ENCODE measurements at regions not wholly inside any gene's neighbourhood (a gene's known extent, or its start where the extent isn't known, plus 50 kb on each side); places are given as distances from the start of the nearest gene placed in this dataset.

GRCh38 chr20:57066126-57066900, 200.1 kb downstream of the BMP7 start:
- Mint-ChIP-seq H3K27me3 (ENCODE audit: low read depth) (peaks cover 63% of the 10 kb centered on the region), H3K9me3 (no peaks in the 10 kb centered on the region), H3K36me3 (ENCODE audit: low read depth) (no peaks in the 10 kb centered on the region), H3K4me3 (no peak overlapping the region), H3K27ac (no peak overlapping the region), H3K4me1 (peaks cover 13% of the 10 kb centered on the region)
- TF ChIP-seq, protein P1, sequence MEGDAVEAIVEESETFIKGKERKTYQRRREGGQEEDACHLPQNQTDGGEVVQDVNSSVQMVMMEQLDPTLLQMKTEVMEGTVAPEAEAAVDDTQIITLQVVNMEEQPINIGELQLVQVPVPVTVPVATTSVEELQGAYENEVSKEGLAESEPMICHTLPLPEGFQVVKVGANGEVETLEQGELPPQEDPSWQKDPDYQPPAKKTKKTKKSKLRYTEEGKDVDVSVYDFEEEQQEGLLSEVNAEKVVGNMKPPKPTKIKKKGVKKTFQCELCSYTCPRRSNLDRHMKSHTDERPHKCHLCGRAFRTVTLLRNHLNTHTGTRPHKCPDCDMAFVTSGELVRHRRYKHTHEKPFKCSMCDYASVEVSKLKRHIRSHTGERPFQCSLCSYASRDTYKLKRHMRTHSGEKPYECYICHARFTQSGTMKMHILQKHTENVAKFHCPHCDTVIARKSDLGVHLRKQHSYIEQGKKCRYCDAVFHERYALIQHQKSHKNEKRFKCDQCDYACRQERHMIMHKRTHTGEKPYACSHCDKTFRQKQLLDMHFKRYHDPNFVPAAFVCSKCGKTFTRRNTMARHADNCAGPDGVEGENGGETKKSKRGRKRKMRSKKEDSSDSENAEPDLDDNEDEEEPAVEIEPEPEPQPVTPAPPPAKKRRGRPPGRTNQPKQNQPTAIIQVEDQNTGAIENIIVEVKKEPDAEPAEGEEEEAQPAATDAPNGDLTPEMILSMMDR (IDR thresholded peaks at IDR 0.05; ENCODE audit: unreplicated experiment in 3 of 3) = no peak

DNA sequence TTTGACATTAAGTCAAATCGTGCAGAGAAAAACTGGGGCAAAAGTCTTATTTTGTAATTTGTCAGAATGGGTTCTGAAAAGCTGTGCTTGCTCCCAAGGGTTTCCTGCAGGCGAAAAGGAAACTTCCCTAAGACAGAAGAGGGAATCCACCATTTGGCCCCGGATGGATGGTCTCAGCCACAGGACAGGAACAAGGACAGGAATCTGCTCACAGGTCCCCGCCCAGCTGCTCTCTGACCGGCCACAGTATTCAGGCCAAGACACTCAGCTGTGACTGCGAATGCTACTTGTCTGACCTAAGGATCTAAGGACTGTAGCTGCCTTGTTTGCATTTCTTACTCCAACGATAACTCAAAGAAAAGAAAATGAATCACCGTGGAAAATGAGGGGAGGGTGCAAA, 197.0 kb downstream of the BMP7 start:
- Mint-ChIP-seq H3K27me3 (ENCODE audit: low read depth) (peaks cover 91% of the 10 kb centered on the region), H3K4me1 (peaks cover 26% of the 10 kb centered on the region), H3K27ac (no peak overlapping the region), H3K9me3 (no peaks in the 10 kb centered on the region), H3K4me3 (no peak overlapping the region), H3K36me3 (ENCODE audit: low read depth) (no peaks in the 10 kb centered on the region)
- TF ChIP-seq, protein P1 (IDR thresholded peaks at IDR 0.05; ENCODE audit: unreplicated experiment in 3 of 3) = no peak

GRCh38 chr20:57070296-57070695, 196.1 kb downstream of the BMP7 start:
- H3K4me3 Mint-ChIP-seq = no peak overlapping the region
- no peaks in the 10 kb centered on the region for H3K36me3 Mint-ChIP-seq (ENCODE audit: low read depth)
- H3K27me3 Mint-ChIP-seq (ENCODE audit: low read depth) = peaks cover 89% of the 10 kb centered on the region
- peaks cover 26% of the 10 kb centered on the region for H3K4me1 Mint-ChIP-seq
- H3K27ac Mint-ChIP-seq = no peak overlapping the region
- H3K9me3 Mint-ChIP-seq = peaks cover 6% of the 10 kb centered on the region
- TF ChIP-seq, protein P1 (IDR thresholded peaks at IDR 0.05; ENCODE audit: unreplicated experiment in 3 of 3) = no peak

- TF ChIP-seq, protein P1 (IDR thresholded peaks at IDR 0.05; ENCODE audit: unreplicated experiment in 3 of 3) = no peak
- H3K27me3 Mint-ChIP-seq (ENCODE audit: low read depth) = peaks cover 86% of the 10 kb centered on the region
- no peaks in the 10 kb centered on the region for H3K36me3 Mint-ChIP-seq (ENCODE audit: low read depth)
- peaks cover 6% of the 10 kb centered on the region for H3K9me3 Mint-ChIP-seq
- H3K4me1 Mint-ChIP-seq = peaks cover 26% of the 10 kb centered on the region
- no peak overlapping the region for H3K27ac Mint-ChIP-seq
- H3K4me3 Mint-ChIP-seq = peak overlapping the region in 2 of 3 experiments; percentile 46 to 50
Observed at GRCh38 chr20:57071283-57071731, 195.1 kb downstream of the BMP7 start.

DNA sequence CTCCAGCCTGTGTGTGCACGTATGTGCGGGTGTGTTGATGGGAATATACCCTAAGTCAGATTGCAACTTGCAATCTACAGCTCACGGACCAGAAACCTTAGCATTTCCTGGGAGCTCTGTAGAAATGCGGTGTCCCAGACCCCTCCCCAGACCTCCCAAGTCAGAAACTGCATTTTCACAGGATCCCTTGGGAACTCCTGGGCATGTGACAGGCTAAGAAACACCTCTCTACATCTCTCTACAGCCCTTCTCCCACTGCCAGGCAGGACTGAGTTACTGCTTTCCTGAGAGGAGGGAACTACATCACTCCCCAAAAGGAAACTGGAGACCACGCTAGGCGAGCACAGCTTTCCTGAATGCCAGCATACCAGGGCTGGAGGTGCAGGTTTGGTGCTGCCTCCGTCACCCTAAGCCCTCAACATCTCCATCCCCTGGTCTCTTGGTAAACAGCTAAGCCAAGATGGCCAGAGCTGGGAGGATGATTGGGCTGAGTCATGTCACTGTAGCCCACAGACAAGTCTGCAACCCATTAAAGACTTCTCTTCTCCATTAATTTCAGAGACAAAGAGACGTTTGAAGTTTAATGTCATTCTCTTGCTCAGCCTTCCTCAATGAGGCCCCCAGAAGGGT, 194.4 kb downstream of the BMP7 start:
- TF ChIP-seq, protein P1 (IDR thresholded peaks at IDR 0.05; ENCODE audit: unreplicated experiment in 3 of 3) = no peak
- Mint-ChIP-seq H3K36me3 (ENCODE audit: low read depth) (peaks cover 3% of the 10 kb centered on the region), H3K27me3 (ENCODE audit: low read depth) (peaks cover 86% of the 10 kb centered on the region), H3K27ac (no peak overlapping the region), H3K4me3 (no peak overlapping the region), H3K9me3 (peaks cover 9% of the 10 kb centered on the region), H3K4me1 (peaks cover 19% of the 10 kb centered on the region)

Measured in nephron (organoid).